ENCODE measurements at regions not wholly inside any gene's neighbourhood (a gene's known extent, or its start where the extent isn't known, plus 50 kb on each side); places are given as distances from the start of the nearest gene placed in this dataset.
A peak's percentile ranks its signal among the peaks of the same experiment; 100 is the strongest.

DNA sequence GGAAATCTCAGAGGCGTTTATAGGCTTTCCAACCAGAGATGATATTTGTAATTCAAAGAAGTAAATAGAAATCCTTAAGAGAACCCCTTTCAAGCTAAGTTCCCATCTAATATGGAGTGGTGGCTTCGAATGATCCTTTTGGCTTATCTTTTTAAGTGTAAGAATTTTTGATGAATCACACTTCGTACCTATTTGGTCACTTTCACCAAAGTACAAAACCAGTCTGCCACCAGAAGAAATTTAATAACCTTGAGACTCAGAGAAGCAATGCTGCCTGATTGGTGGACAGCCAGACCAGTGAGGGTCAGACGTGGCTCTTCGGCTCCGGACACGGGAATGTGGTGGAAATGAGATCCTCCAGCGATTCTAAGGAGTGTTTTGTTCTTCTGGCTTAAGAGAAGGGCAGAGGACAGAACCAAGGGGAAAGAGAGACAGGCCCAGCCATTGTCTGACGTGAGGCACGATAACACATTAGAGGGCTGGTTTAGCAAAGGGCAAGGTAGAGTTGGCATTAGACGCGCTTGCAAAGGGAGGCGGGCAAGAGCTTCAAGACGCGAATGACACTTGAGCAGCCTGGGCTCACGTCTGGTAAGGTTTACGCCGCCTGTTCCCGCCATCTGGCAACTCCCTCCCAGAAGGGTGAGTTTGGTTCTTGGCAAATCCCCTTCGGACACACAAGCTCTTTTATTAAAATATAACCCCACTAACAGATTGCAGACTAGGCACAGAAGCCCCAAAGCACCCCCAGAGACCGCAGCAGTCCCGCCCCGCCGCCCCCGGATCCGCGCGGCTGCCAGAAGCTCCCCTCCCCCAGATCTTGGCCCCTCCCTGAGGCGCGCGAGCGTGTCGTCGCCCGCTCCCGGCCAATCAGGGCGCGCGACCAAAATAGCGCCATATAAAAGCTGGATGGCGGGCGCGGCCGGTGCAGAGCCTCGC lies 50.0 kb upstream of the EZR start:
- Mint-ChIP-seq H3K9me3 (peaks cover 4% of the 10 kb centered on the region), H3K27ac (peak overlapping the region; percentile 99), H3K4me3 (peak overlapping the region; percentile 85), H3K36me3 (ENCODE audit: low read depth) (no peaks in the 10 kb centered on the region), H3K4me1 (ENCODE audit: low read depth) (peaks cover 51% of the 10 kb centered on the region), H3K27me3 (no peaks in the 10 kb centered on the region)
